OCI-LY7 (cell line): ENCODE measurements at regions not wholly inside any gene's neighbourhood (a gene's known extent, or its start where the extent isn't known, plus 50 kb on each side); places are given as distances from the start of the nearest gene placed in this dataset.

ENCODE experiments used
- BruUV-seq: library from RNA; stranded (reverse); fragments of 400-500 nt; replicated peaks from 2 replicates; lab custom pipeline; 2021; lab: Mats Ljungman, UMichigan
- CTCF ChIA-PET: fragments of 300-600 bp; sonication (Branson Sonifier 250); formaldehyde crosslinking; loops from one replicate; lab custom pipeline; 2022; ENCODE audit warnings: antibody characterized with exemption; ENCODE audit not compliant: unreplicated experiment; lab: Charles Lee
- POLR2A ChIA-PET: fragments of 300-600 bp; sonication (Branson Sonifier 250); formaldehyde crosslinking; loops from one replicate; lab custom pipeline; 2022; ENCODE audit warnings: antibody characterized with exemption; lab: Charles Lee
- DNase-seq: peaks from one replicate; pipeline ENCODE4 v3.0.0-alpha.2; 2015; ENCODE audit warnings: low spot score
- H2AFZ ChIP-seq: fragments of 200-600 bp; sonication (generic), shearing (Covaris generic); 2 replicates; pipeline ENCODE4 v1.6.1; 2014; ENCODE audit warnings: mild to moderate bottlenecking, antibody characterized with exemption, low read length, moderate library complexity
- H3K27ac ChIP-seq: fragments of 200-600 bp; sonication (generic); 2 replicates; pipeline ENCODE4 v1.5.1; 2014; ENCODE audit warnings: mixed run types, low read depth, mild to moderate bottlenecking, moderate library complexity, low read length, inconsistent platforms; ENCODE audit not compliant: poor library complexity, severe bottlenecking
- H3K36me3 ChIP-seq: fragments of 200-600 bp; sonication (generic); 2 replicates; pipeline ENCODE4 v1.6.1; 2014; ENCODE audit warnings: mild to moderate bottlenecking, antibody characterized with exemption, low read length, moderate library complexity, mixed read lengths; ENCODE audit not compliant: insufficient read depth
- H3K4me1 ChIP-seq: fragments of 200-600 bp; sonication (generic); 2 replicates; pipeline ENCODE4 v1.5.1; 2014; ENCODE audit warnings: mild to moderate bottlenecking, low read length; ENCODE audit not compliant: insufficient read depth, poor library complexity, severe bottlenecking
- H3K4me2 ChIP-seq: fragments of 200-600 bp; sonication (generic); 2 replicates; pipeline ENCODE4 v1.6.1; 2014; ENCODE audit warnings: mild to moderate bottlenecking, low read length
- H3K4me3 ChIP-seq: fragments of 200-600 bp; sonication (generic); 2 replicates; pipeline ENCODE4 v1.5.1; 2014; ENCODE audit warnings: mild to moderate bottlenecking, low read depth, low read length; ENCODE audit not compliant: poor library complexity, severe bottlenecking
- H3K79me2 ChIP-seq: fragments of 200-600 bp; sonication (generic); 2 replicates; pipeline ENCODE4 v1.6.1; 2016; ENCODE audit warnings: low read depth, mild to moderate bottlenecking, low read length, moderate library complexity, mixed read lengths; ENCODE audit not compliant: insufficient read depth
- H3K9me2 ChIP-seq: fragments of 200-600 bp; sonication (generic); 2 replicates; pipeline ENCODE4 v1.6.1; 2016; ENCODE audit warnings: mild to moderate bottlenecking, low read length, mixed read lengths; ENCODE audit not compliant: insufficient read depth
- H3K9me3 ChIP-seq: fragments of 200-600 bp; sonication (generic); 2 replicates; pipeline ENCODE4 v1.6.1; 2014; ENCODE audit warnings: mild to moderate bottlenecking, mixed run types, low read length, mixed read lengths
- H4K20me1 ChIP-seq: fragments of 200-600 bp; sonication (generic); 2 replicates; pipeline ENCODE4 v1.6.1; 2014; ENCODE audit warnings: mild to moderate bottlenecking, antibody characterized with exemption, low read length, moderate library complexity, mixed read lengths; ENCODE audit not compliant: insufficient read depth
- EZH2phosphoT487 ChIP-seq: fragments of 200-600 bp; sonication (generic); IDR thresholded peaks from 2 replicates; pipeline ENCODE4 v1.6.1; 2018; ENCODE audit warnings: low read depth, borderline replicate concordance, mild to moderate bottlenecking, mixed run types, antibody characterized with exemption, low read length, moderate library complexity, mixed read lengths
- intact Hi-C: fragments of 100-400 bp; cut with micrococcal nuclease; formaldehyde crosslinking; loops from one replicate; pipeline ENCODE4 v1.10.0; 2022; ENCODE audit not compliant: unreplicated experiment
- TF ChIP-seq, protein P1 (sequence below): fragments of 200-600 bp; sonication (generic); conservative IDR thresholded peaks from 2 replicates; pipeline ENCODE4 v1.5.1; 2014; ENCODE audit warnings: mild to moderate bottlenecking, antibody characterized with exemption, low read length, moderate library complexity, mixed read lengths

DNA sequence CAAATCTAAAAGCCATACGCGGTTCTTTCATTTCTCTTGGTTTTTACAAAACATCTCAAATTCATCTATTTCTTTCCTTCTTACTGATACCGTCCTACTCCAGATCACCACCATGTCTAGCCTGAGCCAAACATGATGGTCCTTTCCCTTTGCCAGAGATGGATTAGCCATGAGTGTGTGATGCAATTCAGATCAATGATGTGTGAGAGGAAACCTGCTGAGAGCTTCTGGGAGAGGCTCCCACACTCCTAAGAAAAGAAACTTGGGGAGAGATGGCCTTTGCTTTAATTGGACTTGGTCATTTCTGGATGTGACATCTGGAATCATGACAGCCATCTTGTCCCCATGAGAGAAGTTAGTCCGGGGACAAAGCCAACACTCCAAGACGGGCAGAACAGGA, 367.2 kb downstream of the FGFR2 start:
- no peak for DNase-seq
- TF ChIP-seq, protein P1, sequence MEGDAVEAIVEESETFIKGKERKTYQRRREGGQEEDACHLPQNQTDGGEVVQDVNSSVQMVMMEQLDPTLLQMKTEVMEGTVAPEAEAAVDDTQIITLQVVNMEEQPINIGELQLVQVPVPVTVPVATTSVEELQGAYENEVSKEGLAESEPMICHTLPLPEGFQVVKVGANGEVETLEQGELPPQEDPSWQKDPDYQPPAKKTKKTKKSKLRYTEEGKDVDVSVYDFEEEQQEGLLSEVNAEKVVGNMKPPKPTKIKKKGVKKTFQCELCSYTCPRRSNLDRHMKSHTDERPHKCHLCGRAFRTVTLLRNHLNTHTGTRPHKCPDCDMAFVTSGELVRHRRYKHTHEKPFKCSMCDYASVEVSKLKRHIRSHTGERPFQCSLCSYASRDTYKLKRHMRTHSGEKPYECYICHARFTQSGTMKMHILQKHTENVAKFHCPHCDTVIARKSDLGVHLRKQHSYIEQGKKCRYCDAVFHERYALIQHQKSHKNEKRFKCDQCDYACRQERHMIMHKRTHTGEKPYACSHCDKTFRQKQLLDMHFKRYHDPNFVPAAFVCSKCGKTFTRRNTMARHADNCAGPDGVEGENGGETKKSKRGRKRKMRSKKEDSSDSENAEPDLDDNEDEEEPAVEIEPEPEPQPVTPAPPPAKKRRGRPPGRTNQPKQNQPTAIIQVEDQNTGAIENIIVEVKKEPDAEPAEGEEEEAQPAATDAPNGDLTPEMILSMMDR: no peak
- TF ChIP-seq EZH2phosphoT487: no peak
- BruUV-seq: no TSS peak
- Histone ChIP-seq H2AFZ (no peak overlapping the region), H3K36me3 (no peaks in the 10 kb centered on the region), H3K9me3 (no peaks in the 10 kb centered on the region), H3K27ac (no peak overlapping the region), H3K9me2 (no peaks in the 10 kb centered on the region), H3K4me1 (no peaks in the 10 kb centered on the region), H3K4me3 (no peak overlapping the region), H3K79me2 (no peaks in the 10 kb centered on the region), H3K4me2 (no peak overlapping the region), H4K20me1 (no peaks in the 10 kb centered on the region)
- CTCF ChIA-PET: no interaction called here
- POLR2A ChIA-PET: interaction anchor here (0.7 kb wide), 1 partner anchor 13 kb away, joined by 6 read pairs; no protein-coding TSS in a partner anchor
- intact Hi-C loops: no loop called here

DNA sequence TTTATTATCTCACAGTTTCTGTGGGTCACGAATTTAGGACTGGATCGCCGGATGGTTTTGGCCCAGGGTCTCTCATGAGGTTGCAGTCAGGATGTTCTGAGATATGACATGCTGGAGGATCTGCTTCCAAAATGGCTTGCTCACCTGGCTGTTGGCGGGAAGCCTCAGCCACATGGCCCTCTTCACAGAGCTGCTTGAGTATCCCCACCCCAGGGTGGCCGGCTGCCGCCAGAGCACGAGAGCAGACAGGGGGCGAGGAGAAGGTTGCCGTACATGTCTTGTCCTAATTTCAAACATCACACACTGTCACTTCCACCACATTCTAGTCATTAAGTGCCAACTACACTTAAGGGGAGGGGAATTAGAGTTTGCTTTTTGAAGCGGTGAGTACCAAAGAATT, 365.8 kb downstream of the FGFR2 start:
- no peaks in the 10 kb centered on the region for H3K4me1 ChIP-seq
- DNase-seq: no peak
- H3K36me3 ChIP-seq: no peaks in the 10 kb centered on the region
- H3K4me2 ChIP-seq: no peak overlapping the region
- H2AFZ ChIP-seq: no peak overlapping the region
- intact Hi-C loops: no loop called here
- TF ChIP-seq, protein P1: no peak
- no peak for TF ChIP-seq EZH2phosphoT487
- no peak overlapping the region for H3K27ac ChIP-seq
- POLR2A ChIA-PET: interaction anchor here (0.6 kb wide), 1 partner anchor 451 kb away, joined by 3 read pairs; no protein-coding TSS in a partner anchor
- no peaks in the 10 kb centered on the region for H4K20me1 ChIP-seq
- BruUV-seq: no TSS peak
- H3K9me3 ChIP-seq: peaks cover 3% of the 10 kb centered on the region; the same call in 1 of the 2 replicates
- no peaks in the 10 kb centered on the region for H3K9me2 ChIP-seq
- H3K4me3 ChIP-seq: no peak overlapping the region
- H3K79me2 ChIP-seq: no peaks in the 10 kb centered on the region
- CTCF ChIA-PET: no interaction called here

DNA sequence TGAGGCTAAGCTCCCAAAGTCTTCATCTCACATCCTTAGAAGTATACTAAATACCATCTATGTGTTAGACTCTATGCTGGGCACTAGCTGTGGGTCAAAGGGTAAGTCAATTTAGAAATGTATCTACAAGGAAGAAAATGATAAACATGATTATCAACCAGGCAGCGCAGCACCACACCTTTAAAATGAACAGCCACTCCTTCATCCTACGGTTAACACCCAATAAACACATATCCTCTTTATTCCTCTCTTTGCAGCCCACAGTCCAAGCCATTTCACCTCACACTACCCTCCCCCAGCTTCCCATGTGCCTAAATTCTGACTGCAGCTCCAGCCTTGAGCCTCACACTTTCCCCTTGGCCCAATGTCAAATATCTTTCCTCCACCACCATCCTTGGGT, 362.6 kb downstream of the FGFR2 start:
- Histone ChIP-seq H3K36me3 (no peaks in the 10 kb centered on the region), H3K9me2 (no peaks in the 10 kb centered on the region), H3K4me2 (no peak overlapping the region), H3K27ac (no peak overlapping the region), H2AFZ (no peak overlapping the region), H3K4me3 (no peak overlapping the region), H3K79me2 (no peaks in the 10 kb centered on the region), H4K20me1 (no peaks in the 10 kb centered on the region), H3K9me3 (peaks cover 7% of the 10 kb centered on the region; the same call in 1 of the 2 replicates), H3K4me1 (no peaks in the 10 kb centered on the region)
- no peak for TF ChIP-seq EZH2phosphoT487
- TF ChIP-seq, protein P1: no peak
- POLR2A ChIA-PET: no interaction called here
- no peak for DNase-seq
- intact Hi-C loops: no loop called here
- BruUV-seq: no TSS peak
- CTCF ChIA-PET: no interaction called here
